ENCODE measurements at regions not wholly inside any gene's neighbourhood (a gene's known extent, or its start where the extent isn't known, plus 50 kb on each side); places are given as distances from the start of the nearest gene placed in this dataset.
"Not testable (repeated sequence)": the region's sequence is repeated elsewhere in the genome, so short reads cannot be mapped to it uniquely, and the experiment has no call there.

DNA sequence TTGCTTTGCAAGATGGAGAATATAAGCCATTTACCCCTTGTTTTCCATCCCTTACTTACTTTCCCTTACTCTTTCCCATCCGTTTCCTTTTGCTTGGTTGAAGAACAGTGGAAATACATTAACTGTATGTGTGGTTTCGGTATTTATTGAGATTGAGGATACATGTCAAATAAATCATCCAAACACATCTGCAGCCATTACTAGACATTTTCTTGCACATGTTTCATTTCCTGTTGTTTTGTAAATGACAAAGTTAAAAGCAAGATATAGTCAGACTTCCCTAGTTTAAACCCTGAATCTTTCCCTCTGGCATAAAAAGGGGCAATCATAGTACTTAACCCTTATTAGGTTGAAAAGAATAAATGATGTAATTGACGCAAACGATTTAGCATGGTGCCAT, 82.1 kb upstream of the BCHE start:
- no peaks in the 10 kb centered on the region for H3K36me3 ChIP-seq (ENCODE audit: insufficient read depth, low read length)
- H3K9ac ChIP-seq (ENCODE audit: low read depth, low read length) = peak overlapping the region; percentile 66; the same call in 1 of the 2 replicates
- no peaks in the 10 kb centered on the region for H3K9me3 ChIP-seq (ENCODE audit: control insufficient read depth, insufficient read depth, low read length)
- H3K4me1 ChIP-seq (ENCODE audit: insufficient read depth, low read length) = no peaks in the 10 kb centered on the region

DNA sequence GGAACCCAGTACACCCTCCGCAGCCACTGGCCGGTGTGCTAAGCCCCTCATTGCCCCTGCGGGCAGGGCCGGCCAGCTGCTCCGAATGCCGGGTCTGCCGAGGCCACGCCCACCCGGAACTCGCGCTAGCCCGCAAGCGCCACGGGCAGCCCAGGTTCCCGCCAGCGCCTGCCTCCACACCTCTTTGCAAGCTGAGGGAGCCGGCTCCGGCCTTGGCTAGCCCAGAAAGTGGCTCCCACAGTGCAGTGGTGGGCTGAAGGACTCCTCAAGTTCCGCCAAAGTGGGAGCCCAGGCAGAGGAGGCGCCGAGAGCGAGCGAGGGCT, 81.4 kb upstream of the BCHE start:
- H3K36me3 ChIP-seq (ENCODE audit: insufficient read depth, low read length) = no peaks in the 10 kb centered on the region
- H3K4me1 ChIP-seq (ENCODE audit: insufficient read depth, low read length) = no peaks in the 10 kb centered on the region
- peak overlapping the region; percentile 66; the same call in 1 of the 2 replicates for H3K9ac ChIP-seq (ENCODE audit: low read depth, low read length)
- H3K9me3 ChIP-seq (ENCODE audit: control insufficient read depth, insufficient read depth, low read length) = no peaks in the 10 kb centered on the region

DNA sequence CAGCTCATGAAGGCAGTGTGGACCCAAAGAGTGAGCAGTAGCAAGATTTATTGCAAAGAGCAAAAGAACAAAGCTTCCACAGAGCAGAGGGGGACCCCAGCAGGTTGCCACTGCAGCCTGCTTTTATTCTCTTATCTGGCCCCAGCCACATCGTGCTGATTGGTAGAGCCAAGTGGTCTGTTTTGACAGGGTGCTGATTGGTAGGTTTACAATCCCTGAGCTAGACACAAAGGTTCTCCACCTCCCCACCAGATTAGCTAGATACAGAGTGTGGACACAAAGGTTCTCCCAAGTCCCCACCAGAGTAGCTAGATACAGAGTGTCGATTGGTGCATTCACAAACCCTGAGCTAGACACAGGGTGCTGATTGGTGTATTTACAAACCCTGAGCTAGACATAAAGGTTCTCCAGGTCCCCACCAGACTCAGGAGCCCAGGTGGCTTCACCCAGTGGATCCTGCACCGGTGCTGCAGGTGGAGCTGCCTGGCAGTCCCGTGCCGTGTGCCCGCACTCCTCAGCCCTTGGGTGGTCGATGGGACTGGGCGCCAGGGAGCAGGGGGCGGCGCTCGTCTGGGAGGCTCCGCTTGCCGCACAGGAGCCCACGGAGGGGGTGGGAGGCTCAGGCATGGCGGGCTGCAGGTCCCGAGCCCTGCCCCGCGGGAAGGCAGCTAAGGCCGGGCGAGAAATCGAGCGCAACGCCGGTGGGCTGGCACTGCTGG, 80.9 kb upstream of the BCHE start:
- H3K9me3 ChIP-seq (ENCODE audit: control insufficient read depth, insufficient read depth, low read length); H3K36me3 ChIP-seq (ENCODE audit: insufficient read depth, low read length); H3K4me1 ChIP-seq (ENCODE audit: insufficient read depth, low read length): not testable (repeated sequence)
- H3K9ac ChIP-seq (ENCODE audit: low read depth, low read length) = peak overlapping the region; percentile 66; the same call in 1 of the 2 replicates

DNA sequence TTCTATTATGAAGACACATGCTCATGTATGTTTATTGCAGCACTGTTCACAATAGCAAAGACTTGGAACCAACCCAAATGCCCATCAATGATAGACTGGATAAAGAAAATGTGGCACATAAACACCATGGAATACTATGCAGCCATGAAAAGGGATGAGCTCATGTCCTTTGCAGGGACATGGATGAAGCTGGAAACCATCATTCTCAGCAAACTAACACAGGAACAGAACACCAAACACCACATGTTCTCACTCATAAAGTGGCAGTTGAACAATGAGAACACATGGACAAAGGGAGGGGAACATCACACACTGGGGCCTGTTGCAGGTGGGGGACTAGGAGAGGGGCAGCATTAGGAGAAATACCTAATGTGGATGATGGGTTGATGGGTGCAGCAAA, 77.9 kb upstream of the BCHE start:
- H3K9ac ChIP-seq (ENCODE audit: low read depth, low read length); H3K4me1 ChIP-seq (ENCODE audit: insufficient read depth, low read length); H3K9me3 ChIP-seq (ENCODE audit: control insufficient read depth, insufficient read depth, low read length); H3K36me3 ChIP-seq (ENCODE audit: insufficient read depth, low read length): not testable (repeated sequence)

DNA sequence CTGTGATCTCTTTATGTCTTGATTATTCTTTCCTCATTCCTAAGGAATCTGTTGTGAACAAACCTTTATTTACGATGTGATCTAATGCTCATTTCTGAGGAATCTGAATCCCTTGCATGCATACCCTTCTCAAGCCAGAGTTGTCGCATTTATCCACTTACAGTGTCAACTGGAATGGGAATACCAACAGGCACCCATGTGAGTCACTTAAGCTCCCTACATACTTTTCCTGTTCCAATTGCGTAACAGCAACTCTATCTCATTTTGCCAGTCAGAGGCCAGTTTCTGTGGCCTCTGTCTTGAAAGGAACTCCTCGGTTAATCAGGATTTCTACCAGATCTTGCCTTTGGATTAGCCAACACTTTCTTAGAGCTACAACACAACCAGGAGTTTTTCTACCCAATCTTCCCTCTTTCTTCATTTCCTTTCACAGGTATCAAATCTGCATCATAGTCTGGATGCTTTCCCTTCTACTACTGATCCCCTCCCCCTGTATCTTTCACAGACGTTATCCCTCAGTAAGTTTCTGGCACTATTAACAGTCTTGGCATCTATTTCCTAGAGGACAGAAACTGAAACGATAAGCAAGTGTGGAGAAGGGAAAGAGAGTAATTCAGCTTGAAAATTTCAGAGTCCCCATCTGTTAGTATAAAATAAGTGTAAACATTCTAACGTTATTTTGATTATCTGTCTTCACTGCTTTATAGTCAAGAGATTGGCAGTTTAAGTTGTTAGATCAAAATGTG, 66.8 kb upstream of the BCHE start:
- peaks cover 6% of the 10 kb centered on the region; the same call in 1 of the 2 replicates for H3K4me1 ChIP-seq (ENCODE audit: insufficient read depth, low read length)
- H3K9me3 ChIP-seq (ENCODE audit: control insufficient read depth, insufficient read depth, low read length) = peaks cover 3% of the 10 kb centered on the region; the same call in 1 of the 2 replicates
- no peak overlapping the region for H3K9ac ChIP-seq (ENCODE audit: low read depth, low read length)
- H3K36me3 ChIP-seq (ENCODE audit: insufficient read depth, low read length) = no peaks in the 10 kb centered on the region

DNA sequence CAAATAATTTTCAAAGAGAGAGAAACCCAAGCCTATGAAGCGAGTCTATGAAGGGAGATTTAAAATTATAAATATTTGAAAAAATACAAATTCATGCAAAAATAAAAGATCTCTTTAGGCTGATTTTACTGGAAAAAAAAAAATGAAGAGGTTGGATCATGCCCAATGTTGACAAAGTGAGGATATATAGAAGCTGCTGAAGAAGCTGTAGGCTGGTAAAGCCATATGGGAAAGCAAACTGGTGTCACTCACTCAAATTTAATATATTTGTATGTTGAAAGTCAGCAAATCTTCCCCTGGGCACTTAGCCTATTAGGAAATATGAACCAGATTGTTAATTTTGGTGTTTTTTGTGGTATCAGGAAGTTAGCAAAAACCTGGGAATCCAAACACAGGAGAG, 61.8 kb upstream of the BCHE start:
- Histone ChIP-seq H3K9ac (ENCODE audit: low read depth, low read length) (no peak overlapping the region), H3K4me1 (ENCODE audit: insufficient read depth, low read length) (no peaks in the 10 kb centered on the region; the same call in 1 of the 2 replicates), H3K36me3 (ENCODE audit: insufficient read depth, low read length) (no peaks in the 10 kb centered on the region), H3K9me3 (ENCODE audit: control insufficient read depth, insufficient read depth, low read length) (peaks cover 3% of the 10 kb centered on the region; the same call in 1 of the 2 replicates)

DNA sequence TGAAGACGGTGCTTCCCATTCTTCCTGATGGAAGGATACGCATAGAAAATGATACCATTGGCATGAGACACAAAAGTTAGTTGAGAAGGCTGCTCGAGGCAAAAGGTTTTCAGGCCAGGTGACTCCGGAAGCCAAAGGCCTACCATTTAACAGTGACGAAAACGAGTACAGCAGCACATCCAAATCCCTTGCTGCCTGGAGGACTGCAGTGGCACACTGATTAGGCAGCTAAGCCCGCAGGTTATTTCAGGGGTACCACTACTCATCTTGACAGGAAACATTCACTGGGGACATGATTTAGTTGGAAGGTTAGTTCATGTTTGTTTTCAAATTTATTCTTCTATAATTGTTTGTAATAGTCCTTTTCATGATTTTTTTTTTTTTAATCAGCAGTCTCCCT, 59.9 kb upstream of the BCHE start:
- Histone ChIP-seq H3K4me1 (ENCODE audit: insufficient read depth, low read length) (no peaks in the 10 kb centered on the region; the same call in 1 of the 2 replicates), H3K9ac (ENCODE audit: low read depth, low read length) (no peak overlapping the region), H3K9me3 (ENCODE audit: control insufficient read depth, insufficient read depth, low read length) (no peaks in the 10 kb centered on the region), H3K36me3 (ENCODE audit: insufficient read depth, low read length) (no peaks in the 10 kb centered on the region)

DNA sequence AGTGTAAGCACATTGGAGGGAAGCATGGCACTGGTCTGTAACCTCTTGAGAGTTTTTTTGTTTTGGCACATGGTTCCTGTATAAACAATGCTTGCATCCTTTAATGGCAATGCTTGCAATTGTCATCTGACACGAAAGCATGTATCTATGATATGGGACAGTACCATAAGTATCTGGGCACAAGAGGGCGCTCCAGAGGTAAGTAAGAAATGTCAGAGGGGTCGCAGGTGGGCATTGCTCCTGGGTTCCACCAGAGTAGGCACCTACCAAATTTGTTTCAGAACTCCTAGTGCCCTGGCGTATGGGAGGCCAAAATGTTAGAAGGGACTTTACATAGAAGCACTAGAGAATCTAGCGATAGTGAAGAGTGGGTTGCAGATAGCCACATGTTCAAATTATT, 58.7 kb upstream of the BCHE start:
- Histone ChIP-seq H3K36me3 (ENCODE audit: insufficient read depth, low read length) (no peaks in the 10 kb centered on the region), H3K4me1 (ENCODE audit: insufficient read depth, low read length) (peaks cover 7% of the 10 kb centered on the region; the same call in 1 of the 2 replicates), H3K9me3 (ENCODE audit: control insufficient read depth, insufficient read depth, low read length) (no peaks in the 10 kb centered on the region), H3K9ac (ENCODE audit: low read depth, low read length) (no peak overlapping the region)

DNA sequence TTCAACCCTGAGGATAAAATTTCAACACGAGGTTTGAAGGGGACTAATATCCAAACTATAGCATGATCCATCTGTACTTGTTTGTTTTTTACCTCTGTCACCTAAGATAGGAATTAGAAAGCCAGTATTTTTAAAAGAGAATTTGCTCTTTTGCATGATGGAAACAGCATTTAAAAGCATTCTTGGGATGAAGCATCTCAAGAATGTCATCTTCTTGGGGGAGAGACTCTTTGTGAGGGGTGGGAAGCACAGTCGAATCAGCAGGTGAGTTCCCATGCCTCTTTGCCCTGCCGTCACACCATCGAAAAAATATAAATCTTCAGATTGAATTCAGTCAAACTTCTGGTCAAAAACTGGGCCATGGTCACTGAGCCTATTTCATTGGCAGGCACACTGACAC, 55.3 kb upstream of the BCHE start:
- no peaks in the 10 kb centered on the region for H3K9me3 ChIP-seq (ENCODE audit: control insufficient read depth, insufficient read depth, low read length)
- H3K4me1 ChIP-seq (ENCODE audit: insufficient read depth, low read length) = peaks cover 7% of the 10 kb centered on the region; the same call in 1 of the 2 replicates
- H3K36me3 ChIP-seq (ENCODE audit: insufficient read depth, low read length) = no peaks in the 10 kb centered on the region
- no peak overlapping the region for H3K9ac ChIP-seq (ENCODE audit: low read depth, low read length)

Measured in ES-I3 (cell line).